Fibroblast of mammary gland (primary cell): ENCODE measurements at regions not wholly inside any gene's neighbourhood (a gene's known extent, or its start where the extent isn't known, plus 50 kb on each side); places are given as distances from the start of the nearest gene placed in this dataset.

Source experiments
- DNase-seq: peaks from one replicate; pipeline ENCODE4 v3.0.0-alpha.2; 2010; ENCODE audit warnings: low read depth
- H3K4me3 ChIP-seq: 2 replicates; pipeline ENCODE4 v1.5.1; 2011; ENCODE audit warnings: low read depth, mild to moderate bottlenecking, low read length, moderate library complexity; ENCODE audit not compliant: control insufficient read depth
- CTCF ChIP-seq: conservative IDR thresholded peaks from 2 replicates; pipeline ENCODE4 v1.5.1; 2011; ENCODE audit warnings: low read depth, low read length, inconsistent platforms; ENCODE audit not compliant: control insufficient read depth, insufficient read depth

DNA sequence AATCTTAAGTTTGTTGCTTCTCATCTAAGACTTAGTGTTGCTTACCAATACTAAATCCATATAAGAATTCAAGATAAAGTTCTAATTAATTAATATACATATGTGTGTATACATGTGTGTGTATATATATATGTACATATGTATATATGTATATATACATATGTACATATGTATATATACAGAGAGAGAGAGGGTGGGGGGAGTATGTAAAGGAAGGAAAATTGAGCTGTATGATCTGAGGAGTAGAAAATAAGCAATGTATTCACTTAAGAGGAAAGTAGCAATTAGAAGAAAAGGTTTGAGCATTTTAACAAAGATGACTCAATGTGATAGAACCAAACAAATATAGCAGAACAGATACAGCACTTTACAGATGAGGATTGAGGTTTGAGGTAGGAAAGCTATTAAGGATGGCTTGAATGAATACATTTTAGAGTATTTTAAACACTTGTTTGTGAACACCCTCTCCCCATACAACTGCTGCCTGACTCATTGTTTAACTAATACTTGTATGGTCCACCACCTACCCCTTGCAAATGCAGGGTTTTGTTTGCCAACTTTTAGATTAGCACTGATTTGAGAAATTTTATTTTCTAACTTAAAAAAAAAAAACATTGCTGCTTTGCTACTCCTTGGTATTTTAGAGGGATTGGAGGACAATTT is 681.1 kb upstream of the CADM2 start:
- no peak overlapping the region for H3K4me3 ChIP-seq
- no peak for TF ChIP-seq CTCF
- no peak for DNase-seq

GRCh38 chr3:84292128-84292527 is 666.7 kb upstream of the CADM2 start:
- H3K4me3 ChIP-seq = no peak overlapping the region
- DNase-seq = no peak
- TF ChIP-seq CTCF = no peak

- DNase-seq = no peak
- no peak for TF ChIP-seq CTCF
- H3K4me3 ChIP-seq = no peak overlapping the region
Observed at GRCh38 chr3:84299329-84299728, 659.5 kb upstream of the CADM2 start.

DNA sequence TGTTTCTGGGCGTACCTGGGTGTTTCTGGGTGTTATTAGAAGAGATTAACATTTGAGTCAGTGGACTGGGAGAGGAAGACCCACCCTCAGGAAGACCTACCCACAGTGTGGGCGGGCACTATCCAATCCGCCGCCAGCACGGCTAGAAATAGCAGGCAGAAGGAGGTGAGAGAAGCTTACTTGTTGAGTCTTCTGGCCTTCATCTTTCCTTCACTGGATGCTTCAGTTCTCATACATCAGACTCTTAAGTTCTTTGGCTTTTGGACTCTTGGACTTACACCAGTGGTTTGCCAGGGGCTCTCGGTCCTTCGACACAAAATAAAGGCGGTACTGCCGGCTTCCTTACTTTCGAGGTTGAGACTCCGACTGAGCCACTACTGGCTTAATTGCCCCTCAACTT is 654.6 kb upstream of the CADM2 start:
- no peak overlapping the region for H3K4me3 ChIP-seq
- no peak for TF ChIP-seq CTCF
- no peak for DNase-seq

- TF ChIP-seq CTCF = no peak
- DNase-seq = no peak
- H3K4me3 ChIP-seq = no peak overlapping the region
Observed at GRCh38 chr3:84307339-84307738, 651.5 kb upstream of the CADM2 start.

DNA sequence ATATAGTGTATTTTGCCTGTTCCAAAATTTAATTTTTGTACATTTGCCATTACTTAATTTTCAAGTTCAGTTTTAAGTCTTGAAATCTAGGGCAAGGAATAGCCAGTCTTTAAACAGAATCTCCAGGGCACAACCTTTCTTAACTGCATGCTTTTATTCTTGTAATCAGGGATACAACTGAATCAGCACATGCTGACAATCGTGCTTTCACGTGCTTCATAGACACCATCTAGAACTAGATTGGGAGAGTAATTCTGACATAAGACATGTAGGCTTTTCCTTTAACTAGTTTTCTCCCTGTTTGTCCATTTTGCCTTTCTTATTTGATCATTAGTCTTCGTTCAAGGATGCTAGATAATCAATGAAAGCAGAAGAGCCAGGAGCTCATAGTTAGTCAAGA is 650.4 kb upstream of the CADM2 start:
- DNase-seq = no peak
- no peak overlapping the region for H3K4me3 ChIP-seq
- TF ChIP-seq CTCF = no peak
